ENCODE measurements at regions not wholly inside any gene's neighbourhood (a gene's known extent, or its start where the extent isn't known, plus 50 kb on each side); places are given as distances from the start of the nearest gene placed in this dataset.

DNA sequence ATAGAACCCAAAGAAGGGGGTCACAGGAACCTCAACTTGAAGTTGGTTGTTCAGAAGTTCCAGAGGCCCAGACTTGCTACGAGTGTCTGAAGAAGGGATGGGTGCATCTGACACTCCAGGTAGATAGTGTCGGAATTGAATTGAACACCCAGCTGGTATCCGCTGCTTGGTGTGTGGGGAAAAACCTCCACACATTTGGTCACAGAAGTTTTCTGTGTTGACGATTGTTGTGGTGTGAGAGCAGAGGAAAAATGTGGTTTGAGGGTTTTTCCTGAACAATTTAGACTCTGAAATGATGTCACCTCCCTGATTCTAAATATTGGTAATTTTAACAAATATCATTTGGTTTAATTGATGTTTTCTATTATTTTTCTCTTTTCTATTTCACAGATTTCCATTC is 218.8 kb upstream of the CTNNB1 start:
- no peak overlapping the region for H3K9ac ChIP-seq
- no peak overlapping the region for H3K4me3 ChIP-seq (ENCODE audit: low read depth, low read length)
- no peaks in the 10 kb centered on the region for H3K9me3 ChIP-seq (ENCODE audit: control insufficient read depth, low read length)
- H3K4me2 ChIP-seq (ENCODE audit: low read length) = no peak overlapping the region
- no peaks in the 10 kb centered on the region for H3K79me2 ChIP-seq
- no peak overlapping the region for H3K27ac ChIP-seq
- H3K27me3 ChIP-seq (ENCODE audit: control insufficient read depth, insufficient read depth, low read length) = no peaks in the 10 kb centered on the region
- TF ChIP-seq CTCF (IDR thresholded peaks at IDR 0.05) = no peak
- no peak overlapping the region for H2AFZ ChIP-seq
- peaks cover 10% of the 10 kb centered on the region for H3K4me1 ChIP-seq
- H3K36me3 ChIP-seq (ENCODE audit: control insufficient read depth, insufficient read depth, low read length) = no peaks in the 10 kb centered on the region

- no peak for TF ChIP-seq CTCF (IDR thresholded peaks at IDR 0.05)
- Histone ChIP-seq H3K27ac (no peak overlapping the region), H3K79me2 (no peaks in the 10 kb centered on the region), H3K9me3 (ENCODE audit: control insufficient read depth, low read length) (no peaks in the 10 kb centered on the region), H3K4me2 (ENCODE audit: low read length) (no peak overlapping the region), H3K27me3 (ENCODE audit: control insufficient read depth, insufficient read depth, low read length) (no peaks in the 10 kb centered on the region), H3K36me3 (ENCODE audit: control insufficient read depth, insufficient read depth, low read length) (no peaks in the 10 kb centered on the region), H3K9ac (no peak overlapping the region), H3K4me1 (peaks cover 15% of the 10 kb centered on the region), H2AFZ (no peak overlapping the region), H3K4me3 (ENCODE audit: low read depth, low read length) (no peak overlapping the region)
Observed at GRCh38 chr3:40985195-40985594, 214.1 kb upstream of the CTNNB1 start.

- H3K27me3 ChIP-seq (ENCODE audit: control insufficient read depth, insufficient read depth, low read length) = no peaks in the 10 kb centered on the region
- no peak overlapping the region for H3K27ac ChIP-seq
- TF ChIP-seq CTCF (IDR thresholded peaks at IDR 0.05) = no peak
- H3K79me2 ChIP-seq = no peaks in the 10 kb centered on the region
- no peaks in the 10 kb centered on the region for H3K36me3 ChIP-seq (ENCODE audit: control insufficient read depth, insufficient read depth, low read length)
- H3K4me1 ChIP-seq = peaks cover 15% of the 10 kb centered on the region
- H3K4me3 ChIP-seq (ENCODE audit: low read depth, low read length) = no peak overlapping the region
- H3K9me3 ChIP-seq (ENCODE audit: control insufficient read depth, low read length) = no peaks in the 10 kb centered on the region
- H3K4me2 ChIP-seq (ENCODE audit: low read length) = no peak overlapping the region
- H2AFZ ChIP-seq = no peak overlapping the region
- H3K9ac ChIP-seq = no peak overlapping the region
Observed at GRCh38 chr3:40988468-40988867, 210.8 kb upstream of the CTNNB1 start.

DNA sequence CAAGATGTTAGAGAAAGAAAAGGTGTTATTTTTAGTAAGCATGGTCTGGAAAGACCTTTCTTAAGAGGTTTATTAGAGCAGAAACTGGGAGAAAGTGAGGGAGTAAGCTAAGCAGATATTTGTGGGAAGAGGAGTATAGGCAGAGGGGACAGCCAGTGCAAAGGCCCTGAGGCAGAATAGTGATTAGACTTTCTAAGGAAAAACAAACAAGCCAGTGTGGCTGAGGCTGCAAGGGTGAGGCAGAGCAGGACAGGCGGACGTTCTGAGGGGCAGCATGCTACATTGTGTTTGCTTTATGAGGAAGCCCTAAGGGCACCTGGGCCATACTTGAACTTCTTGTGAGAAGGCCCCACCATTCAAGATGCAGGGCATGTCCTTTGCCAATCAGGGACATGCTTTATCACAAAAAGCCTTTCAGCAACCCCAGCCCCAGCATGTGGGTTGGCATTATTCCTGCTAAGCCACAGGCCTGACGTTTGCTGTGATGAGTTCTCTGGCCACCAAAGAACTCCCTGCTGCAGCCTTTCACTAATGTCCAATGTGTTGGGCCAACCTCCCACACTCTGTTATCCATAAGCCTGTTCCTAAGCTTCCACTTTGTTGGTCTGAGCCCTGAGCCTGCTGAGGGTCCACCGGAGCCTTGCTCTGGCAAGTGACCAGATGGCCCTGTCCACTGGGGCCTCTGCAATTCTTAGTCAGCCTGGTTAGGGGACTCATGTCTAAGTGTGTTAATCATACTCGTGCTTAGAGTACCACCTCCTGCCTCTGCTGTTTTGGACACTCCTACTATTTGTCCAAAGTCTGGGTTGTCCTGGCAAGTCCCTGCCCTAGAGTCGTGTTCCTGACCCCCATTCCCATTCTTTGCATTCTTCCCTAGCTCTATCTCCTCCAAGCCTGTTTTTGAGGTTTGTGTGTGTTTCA is 209.9 kb upstream of the CTNNB1 start:
- TF ChIP-seq CTCF (IDR thresholded peaks at IDR 0.05) = no peak
- Histone ChIP-seq H3K4me3 (ENCODE audit: low read depth, low read length) (no peak overlapping the region), H3K36me3 (ENCODE audit: control insufficient read depth, insufficient read depth, low read length) (no peaks in the 10 kb centered on the region), H3K27ac (no peak overlapping the region), H3K4me1 (peaks cover 15% of the 10 kb centered on the region), H3K9ac (no peak overlapping the region), H2AFZ (no peak overlapping the region), H3K27me3 (ENCODE audit: control insufficient read depth, insufficient read depth, low read length) (no peaks in the 10 kb centered on the region), H3K79me2 (no peaks in the 10 kb centered on the region), H3K4me2 (ENCODE audit: low read length) (no peak overlapping the region), H3K9me3 (ENCODE audit: control insufficient read depth, low read length) (no peaks in the 10 kb centered on the region)

DNA sequence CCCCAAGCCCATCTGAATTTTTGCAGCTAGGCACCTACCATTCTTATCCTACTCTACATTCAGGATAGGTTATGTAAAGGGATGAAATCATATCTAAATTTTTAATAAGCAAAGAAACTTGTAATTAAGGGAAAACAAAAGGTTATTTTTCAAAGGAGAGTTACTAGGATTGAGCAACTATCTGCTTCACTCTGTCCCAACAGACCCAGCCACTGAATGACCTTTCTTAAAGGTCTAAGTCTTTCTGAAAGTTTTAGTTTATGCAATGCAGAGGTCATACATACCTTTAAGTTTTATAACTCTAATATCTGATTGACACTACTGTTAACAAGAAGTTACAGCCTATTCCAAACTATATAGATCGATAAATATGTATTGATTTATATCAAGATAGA is 209.2 kb upstream of the CTNNB1 start:
- no peak for TF ChIP-seq CTCF (IDR thresholded peaks at IDR 0.05)
- no peaks in the 10 kb centered on the region for H3K27me3 ChIP-seq (ENCODE audit: control insufficient read depth, insufficient read depth, low read length)
- H3K4me3 ChIP-seq (ENCODE audit: low read depth, low read length) = no peak overlapping the region
- no peaks in the 10 kb centered on the region for H3K9me3 ChIP-seq (ENCODE audit: control insufficient read depth, low read length)
- no peak overlapping the region for H3K4me2 ChIP-seq (ENCODE audit: low read length)
- no peaks in the 10 kb centered on the region for H3K79me2 ChIP-seq
- peaks cover 9% of the 10 kb centered on the region for H3K4me1 ChIP-seq
- H3K36me3 ChIP-seq (ENCODE audit: control insufficient read depth, insufficient read depth, low read length) = no peaks in the 10 kb centered on the region
- no peak overlapping the region for H2AFZ ChIP-seq
- no peak overlapping the region for H3K27ac ChIP-seq
- H3K9ac ChIP-seq = no peak overlapping the region
